Liver (tissue), 6 donors: ENCODE measurements at regions not wholly inside any gene's neighbourhood (a gene's known extent, or its start where the extent isn't known, plus 50 kb on each side); places are given as distances from the start of the nearest gene placed in this dataset.
"Not testable (repeated sequence)": the region's sequence is repeated elsewhere in the genome, so short reads cannot be mapped to it uniquely, and the experiment has no call there.

ENCODE experiments used
- DNase-seq: peaks from one replicate; pipeline ENCODE4 v3.0.0-alpha.2; 2017; ENCODE audit warnings: low spot score
- H3K27ac ChIP-seq, 2 donors: one replicate each; pipeline ENCODE4 v1.7.0; 2013; ENCODE audit warnings: inconsistent platforms in 2 of 2, low read length in 2 of 2, control low read depth in 1 of 2, low read depth in 1 of 2, mild to moderate bottlenecking in 1 of 2
- H3K27me3 ChIP-seq, 4 donors: one replicate each; pipeline versions ENCODE4 v1.6.1 to v1.7.0; 2013; ENCODE audit warnings: low read length in 3 of 4, inconsistent platforms in 1 of 4, mild to moderate bottlenecking in 1 of 4, moderate library complexity in 1 of 4; ENCODE audit not compliant: control insufficient read depth in 4 of 4, insufficient read depth in 4 of 4
- H3K36me3 ChIP-seq, 4 donors: one replicate each; pipeline versions ENCODE4 v1.6.1 to v1.7.0; 2013; ENCODE audit warnings: low read length in 3 of 4, mild to moderate bottlenecking in 3 of 4, low read depth in 1 of 4, moderate library complexity in 1 of 4; ENCODE audit not compliant: control insufficient read depth in 4 of 4, insufficient read depth in 3 of 4
- H3K4me1 ChIP-seq, 4 donors: one replicate each; pipeline versions ENCODE4 v1.6.1 to v1.7.0; 2013; ENCODE audit warnings: low read length in 3 of 4, mild to moderate bottlenecking in 3 of 4, moderate library complexity in 1 of 4; ENCODE audit not compliant: control insufficient read depth in 4 of 4, insufficient read depth in 4 of 4
- H3K4me3 ChIP-seq, 3 donors: one replicate each; pipeline versions ENCODE4 v1.6.1 to v1.7.0; 2013; ENCODE audit warnings: low read length in 3 of 3, control low read depth in 1 of 3, low read depth in 1 of 3, mild to moderate bottlenecking in 1 of 3
- H3K9ac ChIP-seq, 2 donors: one replicate each; pipeline ENCODE4 v1.7.0; 2013; ENCODE audit warnings: low read length in 2 of 2, mild to moderate bottlenecking in 2 of 2, moderate library complexity in 2 of 2, control low read depth in 1 of 2, low read depth in 1 of 2
- H3K9me3 ChIP-seq, 4 donors: one replicate each; pipeline versions ENCODE4 v1.6.1 to v1.7.0; 2013; ENCODE audit warnings: low read length in 3 of 4; ENCODE audit not compliant: control insufficient read depth in 4 of 4
- WGBS: extraction: QIAGEN DNeasy Blood & Tissue Kit; methylation state at CpG from one replicate; pipeline ENCODE4 v1.1.7; 2013; 5-methylcytosine and 5-hydroxymethylcytosine counted together
- donor health status: healthy.
- donor health status: healthy.
- donor health status: healthy.

DNA sequence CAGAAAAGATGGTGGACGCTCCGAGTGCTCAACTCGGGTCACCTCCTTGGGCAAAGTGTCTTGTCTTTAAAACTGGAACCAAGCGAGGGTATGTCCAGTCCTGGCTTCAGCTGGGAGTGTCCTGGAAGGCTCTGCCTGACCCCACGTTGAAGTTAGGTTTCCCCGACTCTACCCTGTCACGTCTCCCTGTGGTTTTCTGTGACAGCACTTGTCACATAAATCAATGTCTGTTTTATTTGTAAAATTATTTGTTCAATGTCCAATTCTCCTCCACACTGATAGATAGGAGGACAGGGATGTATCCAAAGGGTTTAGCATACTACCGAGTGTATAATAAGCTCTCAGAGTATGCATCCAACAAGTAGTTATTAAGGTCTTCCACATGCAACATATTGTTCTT is 197.7 kb upstream of the IRF2BP2 start:
- not testable (repeated sequence) for H3K9ac ChIP-seq

DNA sequence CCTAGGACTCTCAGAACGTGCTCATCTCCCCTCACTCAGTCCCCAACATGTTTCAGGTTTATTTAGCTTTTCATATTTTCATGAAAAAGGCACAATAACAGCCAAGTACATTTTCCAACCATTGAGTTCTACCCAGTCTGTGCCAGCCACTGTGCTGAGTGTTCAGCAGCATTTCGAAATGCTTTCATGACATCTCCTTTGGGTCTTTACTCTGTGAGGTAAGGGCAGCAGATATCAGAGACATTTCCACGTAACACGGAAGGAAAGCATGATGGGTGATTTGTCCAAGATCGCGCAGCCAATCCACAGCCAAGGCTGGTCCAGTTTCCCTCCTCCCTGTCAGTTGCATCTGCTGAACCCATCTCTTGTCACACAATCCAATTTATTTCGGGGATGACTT is 192.6 kb upstream of the IRF2BP2 start:
- not testable (repeated sequence) for H3K9me3 ChIP-seq, H3K9ac ChIP-seq, DNase-seq, H3K27ac ChIP-seq, H3K27me3 ChIP-seq, H3K4me1 ChIP-seq, H3K36me3 ChIP-seq, H3K4me3 ChIP-seq
- 94% methylated on average over 7 of the region's 7 CpGs for WGBS

More for the DNA sequence above, 197.7 kb upstream of the IRF2BP2 start:
- H3K9me3 ChIP-seq, H3K36me3 ChIP-seq, H3K4me3 ChIP-seq, DNase-seq, H3K27me3 ChIP-seq, H3K27ac ChIP-seq, H3K4me1 ChIP-seq: not testable (repeated sequence)
- WGBS, result 88% methylated on average over 3 of the region's 8 CpGs

DNA sequence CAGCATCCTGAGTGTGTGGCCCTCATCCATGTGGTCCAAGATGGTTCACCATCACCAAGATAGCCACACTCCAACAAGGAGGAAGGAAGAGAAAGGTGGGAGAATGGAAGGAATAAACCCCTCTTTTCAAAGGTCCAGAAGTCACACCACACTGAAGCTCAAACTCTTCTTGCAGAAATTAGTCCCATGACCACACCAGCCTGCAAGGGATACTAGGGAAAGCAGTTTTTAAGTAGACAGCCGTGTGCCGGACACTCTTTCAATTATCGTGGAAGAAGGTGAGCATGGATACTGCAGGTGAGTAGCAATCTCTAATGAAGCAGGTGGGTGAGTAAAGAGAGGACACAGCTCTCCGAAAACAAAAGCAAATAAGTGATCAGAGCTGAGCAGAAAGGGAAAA is 191.7 kb upstream of the IRF2BP2 start:
- WGBS, result 94% methylated on average over 4 of the region's 4 CpGs
- H3K9ac ChIP-seq, H3K4me1 ChIP-seq, H3K27me3 ChIP-seq, H3K36me3 ChIP-seq, H3K9me3 ChIP-seq, DNase-seq, H3K27ac ChIP-seq, H3K4me3 ChIP-seq: not testable (repeated sequence)

DNA sequence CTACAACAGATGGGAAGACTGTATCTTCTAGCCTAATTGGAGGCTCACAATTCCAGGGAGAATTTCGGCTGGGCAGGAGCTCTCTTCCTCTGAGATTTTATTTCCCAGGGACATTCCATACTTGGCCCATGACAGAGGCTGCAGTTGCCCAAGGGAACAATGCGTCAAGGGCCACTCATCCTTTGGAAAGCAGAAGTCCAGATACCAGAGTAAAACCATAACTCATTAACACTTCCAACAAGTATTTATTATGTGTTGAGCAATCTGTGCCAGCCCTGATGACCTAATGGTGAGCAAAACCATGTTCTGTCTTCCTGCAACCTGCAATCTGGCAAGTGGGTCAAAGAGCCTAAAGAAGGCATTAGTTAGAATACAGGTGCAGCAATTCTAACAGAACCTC is 191.2 kb upstream of the IRF2BP2 start:
- H3K27ac ChIP-seq, H3K4me3 ChIP-seq, H3K4me1 ChIP-seq, DNase-seq, H3K36me3 ChIP-seq, H3K9me3 ChIP-seq, H3K27me3 ChIP-seq, H3K9ac ChIP-seq: not testable (repeated sequence)
- no CpG with 5 or more reads among the region's 2 CpGs for WGBS

DNA sequence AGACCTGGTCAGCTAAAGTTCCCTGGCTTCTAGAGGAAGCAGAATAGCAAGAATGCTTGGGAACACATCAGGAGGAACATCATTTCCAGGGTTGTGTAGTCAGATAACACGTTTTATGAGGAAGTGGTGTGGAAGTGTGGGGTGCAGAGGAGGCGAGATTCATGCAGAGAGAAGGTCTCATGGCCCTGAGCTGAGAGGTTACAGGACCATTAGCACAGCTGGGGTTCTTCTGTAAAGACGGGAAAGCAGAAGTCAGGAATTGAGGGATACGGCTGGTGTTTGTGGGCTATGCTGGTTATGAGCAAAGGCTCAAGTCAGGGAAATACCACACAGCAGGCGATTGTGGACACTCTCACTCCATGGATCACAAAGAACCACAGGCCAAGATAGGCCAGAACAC is 190.6 kb upstream of the IRF2BP2 start:
- not testable (repeated sequence) for H3K9me3 ChIP-seq, H3K4me1 ChIP-seq, H3K9ac ChIP-seq, H3K27ac ChIP-seq, H3K27me3 ChIP-seq, H3K36me3 ChIP-seq, DNase-seq, H3K4me3 ChIP-seq
- 83% methylated on average over 4 of the region's 5 CpGs for WGBS

DNA sequence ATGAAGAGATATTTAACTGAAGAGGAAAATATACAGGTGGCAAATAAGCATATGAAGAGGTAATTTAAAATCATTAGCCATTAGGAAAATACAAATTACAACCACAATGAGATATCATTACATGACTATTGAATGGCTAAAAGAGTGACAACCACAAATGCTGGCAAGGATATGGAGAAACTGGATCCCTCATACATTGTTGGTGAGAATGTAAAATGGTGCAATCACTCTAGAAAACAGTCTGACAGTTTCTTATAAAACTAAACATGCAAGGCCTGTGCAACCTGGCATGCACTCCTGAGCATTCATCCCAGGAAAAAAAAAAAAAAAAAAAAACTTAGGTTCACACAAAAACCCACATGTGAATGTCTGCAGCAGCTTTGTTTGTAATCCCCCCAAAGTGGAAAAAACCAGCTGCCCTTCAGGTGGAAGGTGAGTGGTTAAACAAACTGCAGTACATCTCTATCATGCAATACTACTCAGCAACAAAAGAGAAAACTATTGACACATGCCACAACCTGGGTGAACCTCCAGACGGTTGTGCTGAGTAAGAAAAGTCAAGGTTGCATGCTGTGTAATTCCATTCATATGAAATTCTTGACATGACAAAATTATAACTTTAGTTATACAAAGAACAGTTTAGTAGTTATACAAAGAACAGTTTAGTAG is 189.2 kb upstream of the IRF2BP2 start:
- 24% methylated on average over 1 of the region's 1 CpG for WGBS
- H3K27ac ChIP-seq, H3K27me3 ChIP-seq, DNase-seq, H3K4me3 ChIP-seq, H3K4me1 ChIP-seq, H3K9me3 ChIP-seq, H3K36me3 ChIP-seq, H3K9ac ChIP-seq: not testable (repeated sequence)

DNA sequence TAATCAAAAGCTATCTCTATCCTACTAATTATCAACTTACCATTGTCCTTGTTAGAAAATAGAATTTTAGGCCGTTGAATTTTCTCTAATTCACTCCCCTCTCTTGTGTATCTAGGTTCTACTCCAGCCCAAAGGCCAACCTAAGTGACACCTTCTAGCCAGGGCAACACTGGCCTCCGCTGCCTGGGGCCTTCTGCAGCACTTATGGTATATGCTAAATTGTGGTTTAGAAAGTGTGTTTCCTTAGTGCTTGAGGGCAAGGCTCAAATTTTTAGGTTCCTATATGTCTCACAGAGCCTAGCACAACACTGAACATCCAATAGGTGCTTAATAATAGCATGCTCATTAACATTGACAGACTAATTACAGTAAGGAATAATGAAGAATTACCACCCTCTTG is 187.2 kb upstream of the IRF2BP2 start:
- not testable (repeated sequence) for H3K36me3 ChIP-seq, H3K4me3 ChIP-seq, H3K4me1 ChIP-seq, DNase-seq, H3K27ac ChIP-seq, H3K27me3 ChIP-seq, H3K9me3 ChIP-seq, H3K9ac ChIP-seq
- WGBS, result no CpG with 5 or more reads among the region's 2 CpGs

DNA sequence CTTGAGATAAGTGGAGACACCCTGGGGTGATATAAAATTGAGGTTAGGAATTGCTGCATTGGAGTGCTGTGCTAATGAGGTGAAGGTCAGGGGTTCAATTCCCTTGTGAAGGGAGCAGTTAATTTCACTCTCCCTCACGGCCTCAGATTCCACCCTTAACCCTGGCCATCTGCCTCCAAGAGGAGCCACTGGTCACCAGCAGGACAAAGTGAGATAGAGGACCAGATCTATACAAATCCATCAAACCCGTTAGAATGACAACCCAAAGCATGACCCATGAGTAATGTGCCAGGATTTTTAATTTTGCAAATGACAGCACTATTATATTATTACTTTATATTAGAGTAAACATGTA is 186.4 kb upstream of the IRF2BP2 start:
- H3K9ac ChIP-seq, DNase-seq, H3K27me3 ChIP-seq, H3K4me3 ChIP-seq, H3K9me3 ChIP-seq, H3K36me3 ChIP-seq, H3K4me1 ChIP-seq, H3K27ac ChIP-seq: not testable (repeated sequence)
- 84% methylated on average over 2 of the region's 2 CpGs for WGBS
